HEK293 (cell line): ENCODE measurements at regions not wholly inside any gene's neighbourhood (a gene's known extent, or its start where the extent isn't known, plus 50 kb on each side); places are given as distances from the start of the nearest gene placed in this dataset.

Experiments
- CTCF ChIA-PET: fragments of 350-600 bp; formaldehyde crosslinking; extraction: SDS; loops from one replicate; lab custom pipeline; 2021; ENCODE audit warnings: antibody characterized with exemption; lab: Yijun Ruan, JAX
- POLR2A ChIA-PET: fragments of 300-600 bp; formaldehyde crosslinking; extraction: SDS; loops from one replicate; lab custom pipeline; 2020; ENCODE audit warnings: antibody characterized with exemption, inconsistent platforms; lab: Yijun Ruan, JAX
- H3K27ac ChIP-seq: fragments of 200-500 bp; sonication (Bioruptor generic); 2 replicates; pipeline ENCODE4 v1.5.1; 2014; ENCODE audit warnings: low read depth, low read length, control low read depth, inconsistent platforms; ENCODE audit errors: extremely low read depth
- H3K36me3 ChIP-seq, 2 experiments: fragments of 200-500 bp in 1 of 2; sonication (Bioruptor generic) in 1 of 2; 1 replicate in 1 of 2; 2 replicates in 1 of 2; pipeline ENCODE4 v1.5.1; 2014 to 2017; ENCODE audit warnings: inconsistent platforms in 2 of 2, low read length in 2 of 2; ENCODE audit not compliant: control insufficient read depth in 2 of 2, insufficient read depth in 1 of 2
- H3K4me1 ChIP-seq: fragments of 200-500 bp; sonication (Bioruptor generic); 2 replicates; pipeline ENCODE4 v1.5.1; 2014; ENCODE audit warnings: mild to moderate bottlenecking, low read length, inconsistent platforms; ENCODE audit not compliant: control insufficient read depth, insufficient read depth
- H3K4me3 ChIP-seq: 2 replicates; pipeline ENCODE4 v1.5.1; 2011; ENCODE audit warnings: low read depth, mild to moderate bottlenecking, control low read depth, low read length, moderate library complexity
- H3K9me3 ChIP-seq: fragments of 200-500 bp; sonication (Bioruptor generic); 2 replicates; pipeline ENCODE4 v1.5.1; 2014; ENCODE audit warnings: low read depth, low read length, inconsistent platforms; ENCODE audit not compliant: control insufficient read depth, insufficient read depth
- ELK4 ChIP-seq: IDR thresholded peaks from 2 replicates; pipeline ENCODE4 v1.6.1; 2011; ENCODE audit warnings: mild to moderate bottlenecking, low read depth, low read length, borderline replicate concordance
- GLI4 ChIP-seq: fragments of 450-650 bp; formaldehyde crosslinking; IDR thresholded peaks from 2 replicates; pipeline ENCODE4 v1.5.1; 2016; ENCODE audit warnings: missing biosample characterization, missing genetic modification characterization
- KLF16 ChIP-seq: fragments of 450-650 bp; formaldehyde crosslinking; IDR thresholded peaks from 2 replicates; pipeline ENCODE4 v1.5.1; 2017; ENCODE audit warnings: missing biosample characterization, missing genetic modification characterization
- KLF9 ChIP-seq: fragments of 450-650 bp; formaldehyde crosslinking; IDR thresholded peaks from 2 replicates; pipeline ENCODE4 v1.5.1; 2016; ENCODE audit warnings: missing biosample characterization, missing genetic modification characterization, low read depth
- MEIS1 ChIP-seq: sonication (generic); formaldehyde crosslinking; IDR thresholded peaks from 2 replicates; pipeline ENCODE4 v1.8.1; 2022; ENCODE audit warnings: missing genetic modification reagents, mild to moderate bottlenecking, borderline replicate concordance
- REST ChIP-seq: fragments of 450-650 bp; formaldehyde crosslinking; IDR thresholded peaks from 2 replicates; pipeline ENCODE4 v1.5.1; 2016; ENCODE audit warnings: missing biosample characterization, missing genetic modification characterization
- ZFP69B ChIP-seq: fragments of 450-650 bp; formaldehyde crosslinking; IDR thresholded peaks from 2 replicates; pipeline ENCODE4 v1.5.1; 2016; ENCODE audit warnings: missing biosample characterization, missing genetic modification characterization
- ZNF112 ChIP-seq: fragments of 450-650 bp; formaldehyde crosslinking; IDR thresholded peaks from 2 replicates; pipeline ENCODE4 v1.5.0; 2017; ENCODE audit warnings: missing biosample characterization, missing genetic modification characterization
- ZNF24 ChIP-seq: fragments of 450-650 bp; formaldehyde crosslinking; IDR thresholded peaks from 2 replicates; pipeline ENCODE4 v1.5.1; 2016; ENCODE audit warnings: missing biosample characterization, missing genetic modification characterization
- ZNF354C ChIP-seq: fragments of 450-650 bp; formaldehyde crosslinking; IDR thresholded peaks from 2 replicates; pipeline ENCODE4 v1.5.1; 2016; ENCODE audit warnings: missing biosample characterization, missing genetic modification characterization, low read depth, borderline replicate concordance
- ZNF549 ChIP-seq: fragments of 450-650 bp; IDR thresholded peaks from 2 replicates; pipeline ENCODE4 v1.5.1; 2018; ENCODE audit warnings: missing biosample characterization, missing genetic modification characterization, mild to moderate bottlenecking, inconsistent platforms, moderate library complexity
- ZNF677 ChIP-seq: fragments of 450-650 bp; IDR thresholded peaks from 2 replicates; pipeline ENCODE4 v1.5.0; 2018; ENCODE audit warnings: missing biosample characterization, mild to moderate bottlenecking, missing genetic modification characterization, moderate library complexity
- ZNF777 ChIP-seq: fragments of 450-650 bp; formaldehyde crosslinking; IDR thresholded peaks from 2 replicates; pipeline ENCODE4 v1.5.1; 2017; ENCODE audit warnings: missing biosample characterization, missing genetic modification characterization, borderline replicate concordance
- TF ChIP-seq, protein P1 (sequence below): fragments of 450-650 bp; formaldehyde crosslinking; IDR thresholded peaks from 2 replicates; pipeline ENCODE4 v1.5.1; 2016; ENCODE audit warnings: missing biosample characterization, missing genetic modification characterization

GRCh38 chr10:118482393-118483331 lies 112.8 kb downstream of the PRLHR start:
- CTCF ChIA-PET: no interaction called here
- Histone ChIP-seq H3K4me3 (no peak overlapping the region), H3K36me3 (no peaks in the 10 kb centered on the region)
- TF ChIP-seq ZNF549 (tag by site-specific recombination): no peak
- no peak for TF ChIP-seq ZNF677 (tag by site-specific recombination)
- no peak for TF ChIP-seq GLI4 (tag by site-specific recombination)
- no peak for TF ChIP-seq ZNF24 (tag by site-specific recombination)
- TF ChIP-seq ZFP69B (tag by site-specific recombination): no peak
- no peak for TF ChIP-seq ZNF354C (tag by site-specific recombination)
- no peak for TF ChIP-seq KLF16 (tag by site-specific recombination)
- TF ChIP-seq KLF9 (tag by site-specific recombination): no peak
- TF ChIP-seq, all 188 proteins: peak for 0
- no peak overlapping the region for H3K27ac ChIP-seq
- POLR2A ChIA-PET: no interaction called here
- H3K9me3 ChIP-seq: no peaks in the 10 kb centered on the region
- H3K4me1 ChIP-seq: no peaks in the 10 kb centered on the region

DNA sequence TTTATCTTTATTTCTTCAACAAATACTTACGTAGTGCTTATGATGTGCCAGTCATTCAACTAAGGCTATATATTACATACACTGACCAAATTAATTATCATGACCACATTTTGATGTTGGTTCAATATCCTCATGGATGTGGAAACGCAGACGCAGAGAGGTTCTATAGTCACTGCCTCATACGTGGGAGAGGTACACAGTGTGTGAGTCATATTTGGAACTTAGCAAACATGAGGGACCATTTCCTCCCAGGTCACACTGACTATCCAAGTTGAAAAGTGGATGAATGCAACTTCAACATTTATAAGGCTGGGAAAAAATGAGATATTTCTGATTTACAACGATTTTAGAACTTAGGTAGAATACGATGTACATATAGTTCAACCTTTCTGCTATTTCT lies 113.6 kb downstream of the PRLHR start:
- TF ChIP-seq ZNF112 (tag by site-specific recombination): no peak
- ChIA-PET POLR2A (no interaction called here), CTCF (no interaction called here)
- H3K36me3 ChIP-seq: no peaks in the 10 kb centered on the region
- no peak overlapping the region for H3K27ac ChIP-seq
- no peaks in the 10 kb centered on the region for H3K4me1 ChIP-seq
- H3K4me3 ChIP-seq: no peak overlapping the region
- H3K9me3 ChIP-seq: no peaks in the 10 kb centered on the region

- ChIA-PET POLR2A (no interaction called here), CTCF (interaction anchor here (0.5 to 2.9 kb wide), 5 partner anchors 15 to 998 kb away, joined by 3 to 21 read pairs (median 6); no protein-coding TSS in a partner anchor)
- Histone ChIP-seq H3K36me3 (no peaks in the 10 kb centered on the region), H3K9me3 (no peaks in the 10 kb centered on the region), H3K27ac (no peak overlapping the region), H3K4me1 (no peaks in the 10 kb centered on the region), H3K4me3 (no peak overlapping the region)
- no peak for TF ChIP-seq ZNF777 (tag by site-specific recombination)
- TF ChIP-seq, protein P1, sequence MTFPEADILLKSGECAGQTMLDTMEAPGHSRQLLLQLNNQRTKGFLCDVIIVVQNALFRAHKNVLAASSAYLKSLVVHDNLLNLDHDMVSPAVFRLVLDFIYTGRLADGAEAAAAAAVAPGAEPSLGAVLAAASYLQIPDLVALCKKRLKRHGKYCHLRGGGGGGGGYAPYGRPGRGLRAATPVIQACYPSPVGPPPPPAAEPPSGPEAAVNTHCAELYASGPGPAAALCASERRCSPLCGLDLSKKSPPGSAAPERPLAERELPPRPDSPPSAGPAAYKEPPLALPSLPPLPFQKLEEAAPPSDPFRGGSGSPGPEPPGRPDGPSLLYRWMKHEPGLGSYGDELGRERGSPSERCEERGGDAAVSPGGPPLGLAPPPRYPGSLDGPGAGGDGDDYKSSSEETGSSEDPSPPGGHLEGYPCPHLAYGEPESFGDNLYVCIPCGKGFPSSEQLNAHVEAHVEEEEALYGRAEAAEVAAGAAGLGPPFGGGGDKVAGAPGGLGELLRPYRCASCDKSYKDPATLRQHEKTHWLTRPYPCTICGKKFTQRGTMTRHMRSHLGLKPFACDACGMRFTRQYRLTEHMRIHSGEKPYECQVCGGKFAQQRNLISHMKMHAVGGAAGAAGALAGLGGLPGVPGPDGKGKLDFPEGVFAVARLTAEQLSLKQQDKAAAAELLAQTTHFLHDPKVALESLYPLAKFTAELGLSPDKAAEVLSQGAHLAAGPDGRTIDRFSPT (tag by site-specific recombination): no peak
- no peak for TF ChIP-seq ELK4
- 0 out of 2 replicates have a peak, but pooled peaks have one; percentile 64 for TF ChIP-seq REST (tag by site-specific recombination)
- no peak for TF ChIP-seq MEIS1 (CRISPR knock-in tag)
Measured at GRCh38 chr10:118475214-118475613, 120.2 kb downstream of the PRLHR start.
